Activated CD4-positive, alpha-beta T cell treated with anti-CD3 and anti-CD28 coated beads for 1 hour (primary cell): ENCODE measurements at regions not wholly inside any gene's neighbourhood (a gene's known extent, or its start where the extent isn't known, plus 50 kb on each side); places are given as distances from the start of the nearest gene placed in this dataset.
"Not testable (repeated sequence)": the region's sequence is repeated elsewhere in the genome, so short reads cannot be mapped to it uniquely, and the experiment has no call there.

Experiments used
- DNase-seq: peaks from one replicate; pipeline ENCODE4 v3.0.0-alpha.2; 2020

GRCh38 chr3:105278688-105279087 lies 88.0 kb upstream of the ALCAM start:
- no peak for DNase-seq

- no peak for DNase-seq
Measured at GRCh38 chr3:105281989-105282388, 84.7 kb upstream of the ALCAM start.

GRCh38 chr3:105284876-105285275 lies 81.8 kb upstream of the ALCAM start:
- DNase-seq, result no peak

GRCh38 chr3:105285653-105286241 lies 81.0 kb upstream of the ALCAM start:
- DNase-seq, result no peak

GRCh38 chr3:105293441-105293840 lies 73.3 kb upstream of the ALCAM start:
- DNase-seq, result no peak

- DNase-seq, result not testable (repeated sequence)
Measured at GRCh38 chr3:105296182-105296822, 70.4 kb upstream of the ALCAM start.

- no peak for DNase-seq
Measured at GRCh38 chr3:105304487-105304886, 62.2 kb upstream of the ALCAM start.

GRCh38 chr3:105315144-105315543 lies 51.6 kb upstream of the ALCAM start:
- DNase-seq, result no peak

- no peak for DNase-seq
Measured at GRCh38 chr3:105315815-105316214, 50.9 kb upstream of the ALCAM start.

GRCh38 chr3:105316331-105316730 lies 50.4 kb upstream of the ALCAM start:
- DNase-seq, result no peak
